WTC11 (cell line): ENCODE measurements at regions not wholly inside any gene's neighbourhood (a gene's known extent, or its start where the extent isn't known, plus 50 kb on each side); places are given as distances from the start of the nearest gene placed in this dataset.

ENCODE experiments used
- ATAC-seq: fragments of 200-7000 bp; cut with Tn5 transposase; 2 replicates; pipeline ENCODE4 v1.10.0; 2021; ENCODE audit warnings: mild to moderate bottlenecking, moderate library complexity
- CTCF ChIA-PET: fragments of 300-600 bp; sonication (Branson Sonifier 250); formaldehyde crosslinking; loops from one replicate; lab custom pipeline; 2021; ENCODE audit warnings: antibody characterized with exemption; lab: Charles Lee
- POLR2A ChIA-PET: fragments of 350-600 bp; sonication (Branson Sonifier 250); formaldehyde crosslinking; loops from one replicate; lab custom pipeline; 2021; ENCODE audit warnings: antibody characterized with exemption; lab: Charles Lee
- DNase-seq: peaks from one replicate; pipeline ENCODE4 v3.0.0; 2021; ENCODE audit warnings: low spot score
- H3K27ac Mint-ChIP-seq: 2 replicates; pipeline ENCODE4 v1.8.0; 2021; ENCODE audit warnings: mixed read lengths
- H3K27me3 Mint-ChIP-seq: 2 replicates; pipeline ENCODE4 v1.8.0; 2021; ENCODE audit warnings: low read depth, mild to moderate bottlenecking, moderate library complexity, mixed read lengths
- H3K36me3 Mint-ChIP-seq: 2 replicates; pipeline ENCODE4 v1.8.0; 2021; ENCODE audit warnings: mixed read lengths
- H3K4me1 Mint-ChIP-seq: 2 replicates; pipeline ENCODE4 v1.8.0; 2022; ENCODE audit warnings: mixed read lengths
- H3K4me3 Mint-ChIP-seq: 2 replicates; pipeline ENCODE4 v1.8.0; 2021; ENCODE audit warnings: mild to moderate bottlenecking, moderate library complexity, mixed read lengths
- H3K9me3 Mint-ChIP-seq: 2 replicates; pipeline ENCODE4 v1.8.0; 2021; ENCODE audit warnings: mixed read lengths
- ATF6 ChIP-seq: sonication (generic); formaldehyde crosslinking; IDR thresholded peaks from 2 replicates; pipeline ENCODE4 v1.8.1; 2023; ENCODE audit warnings: mild to moderate bottlenecking, missing genetic modification reagents
- E2F5 ChIP-seq: sonication (generic); formaldehyde crosslinking; IDR thresholded peaks from 2 replicates; pipeline ENCODE4 v1.8.1; 2022; ENCODE audit warnings: mild to moderate bottlenecking, moderate library complexity, missing genetic modification reagents
- GTF2I ChIP-seq: fragments of 250-450 bp; sonication (Bioruptor Pico); conservative IDR thresholded peaks from 2 replicates; pipeline ENCODE4 v1.4.0; 2021; ENCODE audit warnings: mild to moderate bottlenecking
- HMGA2 ChIP-seq: fragments of 250-450 bp; sonication (Bioruptor Pico); IDR thresholded peaks from 2 replicates; pipeline ENCODE4 v1.4.0; 2021; ENCODE audit warnings: mild to moderate bottlenecking, moderate library complexity
- IRF2 ChIP-seq: sonication (generic); formaldehyde crosslinking; IDR thresholded peaks from 2 replicates; pipeline ENCODE4 v1.8.0; 2022; ENCODE audit warnings: low read depth, missing genetic modification reagents, borderline replicate concordance
- MAX ChIP-seq: sonication (generic); formaldehyde crosslinking; IDR thresholded peaks from 2 replicates; pipeline ENCODE4 v1.8.0; 2022; ENCODE audit warnings: mild to moderate bottlenecking, missing genetic modification reagents
- MLX ChIP-seq: sonication (generic); formaldehyde crosslinking; IDR thresholded peaks from 2 replicates; pipeline ENCODE4 v1.8.1; 2023; ENCODE audit warnings: mild to moderate bottlenecking, missing genetic modification reagents, moderate library complexity
- NFE2L1 ChIP-seq: sonication (generic); formaldehyde crosslinking; IDR thresholded peaks from 2 replicates; pipeline ENCODE4 v1.8.1; 2023; ENCODE audit warnings: missing genetic modification reagents
- NR1H2 ChIP-seq: sonication (generic); formaldehyde crosslinking; IDR thresholded peaks from 2 replicates; pipeline ENCODE4 v1.9.0; 2021; ENCODE audit warnings: mild to moderate bottlenecking, moderate library complexity, missing genetic modification reagents
- NR3C1 ChIP-seq: sonication (generic); formaldehyde crosslinking; conservative IDR thresholded peaks from 2 replicates; pipeline ENCODE4 v1.8.1; 2023; ENCODE audit warnings: low read depth, mild to moderate bottlenecking, missing genetic modification reagents
- OVOL2 ChIP-seq: fragments of 250-450 bp; sonication (Bioruptor Pico); IDR thresholded peaks from 2 replicates; pipeline ENCODE4 v1.9.0; 2021; ENCODE audit warnings: mild to moderate bottlenecking, borderline replicate concordance
- RORB ChIP-seq: fragments of 250-450 bp; sonication (Bioruptor Pico); IDR thresholded peaks from 2 replicates; pipeline ENCODE4 v1.9.0; 2021; ENCODE audit warnings: mild to moderate bottlenecking
- STAT6 ChIP-seq: sonication (generic); formaldehyde crosslinking; conservative IDR thresholded peaks from 2 replicates; pipeline ENCODE4 v1.8.1; 2023; ENCODE audit warnings: mild to moderate bottlenecking, low read depth, missing genetic modification reagents, moderate library complexity
- USF1 ChIP-seq: sonication (generic); formaldehyde crosslinking; IDR thresholded peaks from 2 replicates; pipeline ENCODE4 v1.8.0; 2022; ENCODE audit warnings: mild to moderate bottlenecking, missing genetic modification reagents
- USF2 ChIP-seq: sonication (generic); formaldehyde crosslinking; IDR thresholded peaks from 2 replicates; pipeline ENCODE4 v1.8.1; 2023; ENCODE audit warnings: mild to moderate bottlenecking, missing genetic modification reagents, moderate library complexity
- ZMAT4 ChIP-seq: fragments of 250-450 bp; sonication (Bioruptor Pico); IDR thresholded peaks from 2 replicates; pipeline ENCODE4 v1.9.0; 2021; ENCODE audit warnings: mild to moderate bottlenecking
- ZNF219 ChIP-seq: sonication (generic); formaldehyde crosslinking; IDR thresholded peaks from 2 replicates; pipeline ENCODE4 v1.8.0; 2023; ENCODE audit warnings: missing genetic modification reagents, mild to moderate bottlenecking, borderline replicate concordance
- ZNF232 ChIP-seq: sonication (generic); formaldehyde crosslinking; IDR thresholded peaks from 2 replicates; pipeline ENCODE4 v1.8.0; 2022; ENCODE audit warnings: mild to moderate bottlenecking, missing genetic modification reagents
- ZNF281 ChIP-seq: sonication (generic); formaldehyde crosslinking; IDR thresholded peaks from 2 replicates; pipeline ENCODE4 v1.8.0; 2023; ENCODE audit warnings: mild to moderate bottlenecking, missing genetic modification reagents
- ZNF416 ChIP-seq: fragments of 250-450 bp; sonication (Bioruptor Pico); IDR thresholded peaks from 2 replicates; pipeline ENCODE4 v1.9.0; 2021; ENCODE audit warnings: mild to moderate bottlenecking, inconsistent platforms

- no peak for TF ChIP-seq E2F5
These were observed 704.9 kb upstream of the NUDT12 start (continued) for GRCh38 chr5:104267320-104268015.

- H3K9me3 Mint-ChIP-seq, result no peaks in the 10 kb centered on the region
These were observed 703.6 kb upstream of the NUDT12 start for GRCh38 chr5:104266161-104266560.

More at GRCh38 chr5:104266161-104266560, 703.6 kb upstream of the NUDT12 start:
- DNase-seq (no peak), ATAC-seq (no peak)
- ChIA-PET POLR2A (no interaction called here), CTCF (interaction anchor here (1.1 kb wide), 1 partner anchor 17 kb away, joined by 3 read pairs; no protein-coding TSS in a partner anchor)
- Mint-ChIP-seq H3K27me3 (no peaks in the 10 kb centered on the region), H3K36me3 (no peaks in the 10 kb centered on the region), H3K4me3 (no peak overlapping the region), H3K4me1 (peaks cover 16% of the 10 kb centered on the region), H3K27ac (peak overlapping the region; percentile 24; the same call in 1 of the 2 replicates)
- TF ChIP-seq USF2 (CRISPR knock-in tag), result no peak
- no peak for TF ChIP-seq ZMAT4
- no peak for TF ChIP-seq ZNF219 (CRISPR knock-in tag)
- no peak for TF ChIP-seq USF1 (CRISPR knock-in tag)
- no peak for TF ChIP-seq ZNF281 (CRISPR knock-in tag)
- no peak for TF ChIP-seq NR3C1 (CRISPR knock-in tag)
- no peak for TF ChIP-seq ZNF416 (CRISPR knock-in tag)
- no peak for TF ChIP-seq NR1H2 (CRISPR knock-in tag)
- no peak for TF ChIP-seq IRF2
- TF ChIP-seq ATF6 (CRISPR knock-in tag), result no peak
- TF ChIP-seq NFE2L1 (CRISPR knock-in tag), result no peak
- TF ChIP-seq STAT6 (CRISPR knock-in tag), result no peak
- TF ChIP-seq OVOL2 (CRISPR knock-in tag), result no peak
- no peak for TF ChIP-seq HMGA2 (CRISPR knock-in tag)
- no peak for TF ChIP-seq GTF2I (CRISPR knock-in tag)
- no peak for TF ChIP-seq MAX (CRISPR knock-in tag)
- TF ChIP-seq MLX (CRISPR knock-in tag), result no peak
- no peak for TF ChIP-seq ZNF232 (CRISPR knock-in tag)
- no peak for TF ChIP-seq RORB (CRISPR knock-in tag)
